Endometrium (tissue), 2 donors: ENCODE measurements at regions not wholly inside any gene's neighbourhood (a gene's known extent, or its start where the extent isn't known, plus 50 kb on each side); places are given as distances from the start of the nearest gene placed in this dataset.

ENCODE experiments used
- FAIRE-seq: peaks from 2 replicates; lab custom pipeline; 2012; peaks lifted over from hg19 to GRCh38; lab: Jason Lieb, UNC
- donor health status: control.
- donor health status: control.

- peak; percentile 98 for FAIRE-seq
Observed at GRCh38 chr22:48092866-48093265, 1330.4 kb downstream of the TBC1D22A start.

GRCh38 chr22:48091656-48092223 lies 1329.3 kb downstream of the TBC1D22A start:
- FAIRE-seq: no peak

DNA sequence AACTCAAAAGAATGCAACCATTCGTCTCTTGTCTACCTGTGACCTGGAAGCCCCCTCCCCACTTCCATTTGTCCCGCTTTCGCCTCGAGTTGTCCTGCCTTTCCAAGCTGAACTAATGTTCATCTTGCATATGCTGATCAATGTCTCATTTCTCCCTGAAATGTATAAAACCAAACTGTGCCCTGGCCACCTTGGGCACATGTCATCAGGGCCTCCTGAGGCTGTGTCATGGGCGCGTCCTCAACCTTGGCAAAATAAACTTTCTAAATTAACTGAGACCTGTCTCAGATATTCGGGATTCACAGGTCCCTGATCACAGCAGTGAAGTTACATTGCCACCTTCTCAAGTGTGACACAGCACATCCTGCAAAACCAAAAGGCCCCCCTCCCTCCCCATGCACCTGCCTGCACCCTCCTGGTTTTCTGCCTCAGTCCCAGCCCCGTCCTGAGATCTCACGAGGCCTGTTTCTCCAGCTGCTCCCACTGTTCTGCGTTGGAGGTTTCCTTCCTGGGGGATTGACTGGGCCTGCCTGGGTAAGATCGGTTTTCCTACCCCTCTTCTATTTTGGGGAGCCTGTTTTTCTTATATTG lies 1328.7 kb downstream of the TBC1D22A start:
- FAIRE-seq: no peak

DNA sequence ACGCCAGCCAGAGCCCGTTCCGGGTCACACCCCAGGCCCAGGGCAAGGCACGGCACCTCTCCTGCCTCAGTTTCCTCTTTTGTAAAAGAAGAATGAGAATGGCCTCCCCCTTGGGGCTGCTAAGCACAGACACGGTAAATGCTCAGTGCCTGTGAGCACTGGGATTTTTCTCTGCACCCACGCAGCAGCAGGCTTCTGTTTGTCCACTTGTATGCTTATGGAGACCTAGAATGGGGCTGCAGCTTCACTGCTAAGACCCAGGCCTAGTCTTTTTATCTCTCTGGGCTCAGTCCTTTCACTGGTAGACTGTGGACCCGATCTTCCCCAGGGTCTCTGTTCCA lies 1327.9 kb downstream of the TBC1D22A start:
- FAIRE-seq: no peak

- peak; percentile 78 for FAIRE-seq
Observed at GRCh38 chr22:48089601-48090331, 1327.3 kb downstream of the TBC1D22A start.

DNA sequence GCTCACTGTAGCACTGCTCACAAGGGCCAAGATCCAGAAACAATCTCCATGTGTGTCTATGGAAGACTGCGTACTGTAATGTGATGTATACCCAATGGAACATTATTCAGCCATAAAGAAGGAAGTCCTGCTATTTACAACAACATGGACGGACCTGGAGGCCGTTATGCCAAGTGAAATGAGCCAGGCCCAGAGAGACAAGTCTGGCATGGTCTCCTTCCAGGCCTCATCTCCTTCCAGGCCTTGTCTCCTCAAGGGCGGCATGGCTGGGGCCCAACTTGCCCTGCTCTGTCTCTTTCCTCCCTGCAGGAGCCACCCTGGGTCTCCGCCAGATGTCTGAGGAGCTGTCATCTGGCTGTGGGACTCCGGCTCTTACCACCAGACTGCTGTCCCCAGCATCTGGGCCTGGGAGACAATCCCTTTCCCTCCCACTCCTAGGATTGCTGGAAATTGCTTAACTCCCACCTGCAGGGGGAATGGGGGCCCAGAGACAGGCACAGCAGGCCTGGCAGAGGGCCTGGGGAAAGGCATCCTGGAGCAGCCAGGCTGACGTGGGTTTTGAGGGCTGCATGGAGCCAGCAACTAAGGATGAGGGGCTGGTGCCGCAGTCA lies 1326.6 kb downstream of the TBC1D22A start:
- no peak for FAIRE-seq

- FAIRE-seq: peak; percentile 99
Observed at GRCh38 chr22:48088251-48088650, 1325.8 kb downstream of the TBC1D22A start.

DNA sequence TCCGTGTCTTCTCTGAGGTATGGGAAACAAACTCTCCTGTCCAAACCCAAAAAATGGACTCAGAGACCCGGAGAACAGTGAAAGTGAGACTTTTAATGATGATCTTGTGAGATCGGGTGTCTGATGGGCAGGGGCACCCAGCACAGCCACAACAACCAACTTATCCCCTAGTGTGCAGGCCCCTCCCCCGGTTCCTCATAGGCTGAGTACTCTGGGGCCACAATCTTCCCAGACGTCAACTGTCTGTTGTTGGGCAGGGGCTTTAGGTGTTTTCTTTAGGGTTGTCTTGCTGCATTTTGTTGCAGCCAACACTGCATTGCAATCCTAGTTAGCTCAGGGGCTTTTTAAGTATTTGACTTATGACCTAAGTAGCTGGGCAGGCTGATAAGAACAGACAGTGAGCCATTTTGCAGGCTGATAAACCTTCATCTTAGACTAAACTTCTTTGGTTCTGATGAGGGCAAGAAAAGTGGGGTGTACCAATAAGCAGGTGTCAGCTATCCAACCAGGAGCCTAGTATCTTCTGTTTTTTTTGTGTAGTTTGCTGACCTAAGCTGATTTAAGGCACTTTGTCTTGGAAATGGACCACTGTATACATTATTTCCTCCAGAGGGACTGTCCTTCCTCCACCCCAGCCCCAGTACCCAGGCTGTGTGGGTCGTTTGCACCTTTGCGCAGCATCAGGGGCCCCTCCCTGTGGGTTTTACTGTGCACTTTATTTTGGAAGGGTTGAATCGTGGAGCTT lies 1323.6 kb downstream of the TBC1D22A start:
- no peak for FAIRE-seq

DNA sequence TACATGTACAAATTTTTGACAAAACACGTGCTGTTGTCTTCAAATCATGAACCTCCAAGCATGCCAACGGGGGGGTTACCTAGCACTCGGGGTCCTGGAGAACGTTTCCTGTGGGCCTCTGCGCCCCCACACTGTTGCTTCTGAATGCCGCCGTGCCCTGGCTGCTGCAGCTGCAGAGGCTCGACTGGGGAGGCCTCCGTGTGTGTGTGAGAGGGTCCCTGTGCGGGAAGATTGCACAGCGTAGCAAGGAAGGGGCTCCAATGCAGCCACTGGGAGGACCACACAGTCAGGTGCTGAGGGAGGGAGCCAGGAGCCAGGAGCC lies 1322.2 kb downstream of the TBC1D22A start:
- FAIRE-seq: no peak

DNA sequence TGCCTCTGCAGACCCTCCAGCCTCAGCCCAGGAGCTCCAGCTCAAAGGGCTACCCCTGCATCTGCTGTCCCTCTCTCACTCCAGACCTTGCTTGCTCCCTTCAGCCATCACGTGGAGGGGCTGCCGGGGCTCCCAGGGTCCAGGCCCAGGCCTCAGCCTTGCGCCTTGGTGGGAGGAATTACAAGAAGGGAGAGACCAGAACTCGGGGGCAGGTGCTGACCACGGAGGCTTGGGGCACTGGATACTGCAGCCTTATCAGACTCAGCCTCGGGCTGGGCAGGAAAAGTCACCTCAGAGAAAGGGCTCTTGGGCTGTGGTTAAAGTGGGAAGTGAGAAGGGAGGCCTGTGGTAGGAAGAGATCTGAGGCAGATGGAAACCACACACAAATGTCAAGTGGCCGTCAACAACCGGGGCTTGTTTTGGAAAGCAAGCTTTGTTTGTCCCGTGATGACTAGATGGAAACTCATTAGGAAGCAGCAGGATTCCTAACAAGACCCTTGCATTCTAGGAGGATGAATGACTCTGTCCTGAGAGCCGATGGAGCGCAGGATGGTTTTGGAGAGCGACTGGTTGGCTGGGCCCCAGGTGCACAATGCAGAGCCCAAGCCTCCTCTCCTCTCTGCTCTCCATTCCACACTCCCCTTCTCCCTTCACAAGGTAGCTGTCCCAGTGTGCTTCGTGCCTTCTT lies 1321.7 kb downstream of the TBC1D22A start:
- no peak for FAIRE-seq

- FAIRE-seq: no peak
Observed at GRCh38 chr22:48083502-48083901, 1321.1 kb downstream of the TBC1D22A start.

DNA sequence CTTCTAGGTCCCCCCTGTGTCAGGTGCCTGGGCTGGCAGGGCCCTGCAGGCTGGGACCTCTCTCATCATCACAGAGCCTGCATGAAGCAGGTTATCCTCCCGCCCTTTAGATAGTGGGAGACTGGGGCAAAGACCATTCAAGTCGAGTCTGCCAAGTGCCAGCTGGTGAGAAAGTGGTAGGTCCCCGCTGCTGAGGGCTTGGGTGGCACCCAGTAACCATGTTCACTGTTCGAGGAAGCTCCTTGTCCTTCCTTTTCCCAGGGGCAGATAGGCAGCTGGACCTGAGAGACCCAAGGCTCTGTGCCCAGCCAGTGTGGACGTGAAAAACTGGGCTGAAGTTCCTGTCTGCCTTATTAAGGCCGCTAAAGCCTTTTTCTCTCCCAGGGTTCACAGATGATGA lies 1319.8 kb downstream of the TBC1D22A start:
- no peak for FAIRE-seq

- no peak for FAIRE-seq
Observed at GRCh38 chr22:48081281-48081680, 1318.8 kb downstream of the TBC1D22A start.

DNA sequence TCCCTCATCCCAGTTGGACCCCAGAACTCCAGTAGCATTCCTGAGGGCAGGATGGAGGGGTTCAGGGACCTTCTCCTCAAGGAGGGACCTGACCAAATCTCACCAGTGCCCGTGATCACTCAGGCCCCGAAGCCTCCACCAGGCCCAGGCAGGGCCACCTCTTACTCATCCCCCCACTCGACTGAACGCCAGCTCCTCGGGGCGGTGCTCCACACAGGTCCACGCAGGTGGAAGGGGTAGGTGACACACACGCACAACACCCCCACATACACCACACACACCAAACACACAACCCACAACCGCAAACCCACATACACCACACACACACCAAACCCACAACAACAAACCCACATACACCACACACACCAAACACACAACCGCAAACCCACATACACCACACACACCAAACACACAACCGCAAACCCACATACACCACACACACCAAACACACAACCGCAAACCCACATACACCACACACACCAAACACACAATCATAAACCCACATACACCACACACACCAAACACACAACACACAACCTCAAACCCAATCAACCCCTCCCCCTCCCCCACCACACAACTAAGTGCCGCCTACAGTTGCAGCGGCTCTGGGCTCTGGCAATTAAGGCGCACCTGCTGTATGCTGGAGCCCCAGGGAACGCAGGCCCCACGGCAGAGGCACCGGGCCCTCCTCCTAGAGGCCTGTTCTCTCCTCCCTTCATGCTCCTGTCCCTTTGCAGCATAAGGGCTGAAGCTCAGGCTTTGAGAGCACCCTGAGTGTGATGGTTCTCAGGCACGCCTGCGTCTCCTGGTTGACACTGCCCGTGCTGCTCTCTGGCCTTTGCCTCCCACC lies 1318.1 kb downstream of the TBC1D22A start:
- no peak for FAIRE-seq

DNA sequence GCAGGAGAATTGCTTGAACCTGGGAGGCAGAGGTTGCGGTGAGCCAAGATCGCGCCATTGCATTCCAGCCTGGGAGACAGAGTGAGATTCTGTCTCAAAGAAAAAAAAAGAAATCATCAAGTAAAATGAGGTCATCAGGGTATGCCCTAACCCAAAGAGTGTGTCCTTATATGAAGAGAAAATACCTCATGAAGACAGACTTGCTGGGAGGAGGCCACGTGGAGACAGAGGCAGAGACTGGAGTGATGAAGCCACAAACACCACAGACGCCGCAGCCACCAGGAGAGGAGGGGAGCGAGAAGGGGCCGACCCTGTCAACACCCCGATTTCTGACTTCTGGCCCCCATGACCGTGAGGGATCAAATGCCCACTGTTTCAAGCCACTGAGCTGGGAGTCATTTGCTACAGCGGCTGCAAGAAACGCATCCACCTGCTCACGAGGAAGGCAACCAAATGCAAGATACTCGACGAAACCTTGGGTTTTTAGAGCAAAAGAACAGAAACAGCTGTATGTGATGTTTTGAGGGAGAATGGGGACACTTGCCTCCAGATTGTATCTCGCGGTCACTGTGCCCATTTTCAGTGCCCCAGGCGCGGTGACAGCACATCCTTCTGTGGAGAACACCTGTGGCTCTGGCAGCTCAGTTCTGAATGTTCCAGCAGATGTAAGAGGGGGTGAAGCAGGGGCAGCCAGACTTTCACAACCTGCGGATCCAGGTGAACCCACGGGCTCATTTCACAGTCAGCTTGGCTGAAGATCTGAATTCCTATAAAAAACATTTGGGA lies 1317.2 kb downstream of the TBC1D22A start:
- no peak for FAIRE-seq

DNA sequence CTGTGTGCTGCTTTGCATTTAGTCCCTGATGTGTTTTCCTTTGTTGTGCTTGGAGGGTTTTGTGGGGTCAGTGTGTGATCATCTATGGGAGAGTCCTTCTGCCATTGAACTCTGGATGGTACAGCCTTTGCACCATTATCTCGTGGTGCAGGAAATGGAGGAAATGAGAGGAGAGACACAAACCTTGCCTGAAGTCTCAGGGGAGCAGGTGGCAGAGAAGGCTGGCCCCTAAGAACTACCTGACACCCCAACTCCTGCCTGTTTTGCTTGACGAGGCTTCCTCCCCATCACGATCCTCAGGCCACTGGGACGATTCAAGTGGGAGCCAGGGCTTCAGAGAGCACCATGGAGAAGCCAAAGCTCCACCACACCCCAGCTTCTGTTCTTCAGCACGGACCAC lies 1316.4 kb downstream of the TBC1D22A start:
- no peak for FAIRE-seq

GRCh38 chr22:48077699-48078098 lies 1315.2 kb downstream of the TBC1D22A start:
- FAIRE-seq: no peak

- no peak for FAIRE-seq
Observed at GRCh38 chr22:48076008-48076407, 1313.6 kb downstream of the TBC1D22A start.

- FAIRE-seq: no peak
Observed at GRCh38 chr22:48075604-48076003, 1313.2 kb downstream of the TBC1D22A start.

DNA sequence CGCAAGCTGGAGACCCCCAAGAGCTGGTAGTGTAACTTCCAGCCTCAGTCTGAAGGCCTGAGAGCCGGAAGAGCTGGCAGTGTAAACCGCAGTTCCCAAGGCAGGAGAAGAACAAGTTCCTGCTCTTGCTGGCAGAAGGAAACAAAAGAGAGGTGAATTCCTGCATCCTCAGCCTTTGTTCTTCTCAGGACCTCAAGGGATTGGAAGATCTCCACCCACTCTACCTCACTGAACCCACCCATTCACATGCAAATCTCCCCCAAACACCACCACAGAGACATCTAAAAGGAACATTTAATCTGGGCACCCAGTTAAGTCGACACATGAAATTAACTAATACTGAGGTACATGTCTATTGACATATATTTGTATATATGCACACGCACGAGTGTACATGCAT lies 1310.3 kb downstream of the TBC1D22A start:
- FAIRE-seq: no peak
